Activated T-cell treated with anti-CD3 and anti-CD28 coated beads, Interleukin-2, amount 50 U/mL, for 48 hours (primary cell): ENCODE measurements at regions not wholly inside any gene's neighbourhood (a gene's known extent, or its start where the extent isn't known, plus 50 kb on each side); places are given as distances from the start of the nearest gene placed in this dataset.

Experiments used
- DNase-seq, 2 experiments: peaks; one replicate each; pipeline ENCODE4 v3.0.0-alpha.2; 2020

GRCh38 chr19:28971049-28971448 is 241.9 kb downstream of the UQCRFS1 start:
- DNase-seq = no peak

- no peak for DNase-seq
Measured at GRCh38 chr19:28968721-28969120, 244.2 kb downstream of the UQCRFS1 start.

GRCh38 chr19:28966737-28967399 is 246.1 kb downstream of the UQCRFS1 start:
- DNase-seq = no peak

GRCh38 chr19:28964500-28964899 is 248.5 kb downstream of the UQCRFS1 start:
- no peak for DNase-seq

GRCh38 chr19:28963486-28964250 is 249.3 kb downstream of the UQCRFS1 start:
- DNase-seq = no peak

GRCh38 chr19:28961772-28962500 is 251.0 kb downstream of the UQCRFS1 start:
- no peak for DNase-seq

- no peak for DNase-seq
Measured at GRCh38 chr19:28960986-28961705, 251.8 kb downstream of the UQCRFS1 start.

- no peak for DNase-seq
Measured at GRCh38 chr19:28960586-28960985, 252.4 kb downstream of the UQCRFS1 start.

GRCh38 chr19:28956961-28957360 is 256.0 kb downstream of the UQCRFS1 start:
- DNase-seq = no peak

GRCh38 chr19:28956421-28956820 is 256.5 kb downstream of the UQCRFS1 start:
- no peak for DNase-seq

- DNase-seq = no peak
Measured at GRCh38 chr19:28949535-28949934, 263.4 kb downstream of the UQCRFS1 start.

- no peak for DNase-seq
Measured at GRCh38 chr19:28949027-28949426, 263.9 kb downstream of the UQCRFS1 start.

GRCh38 chr19:28948566-28948965 is 264.4 kb downstream of the UQCRFS1 start:
- DNase-seq = no peak

GRCh38 chr19:28948026-28948425 is 264.9 kb downstream of the UQCRFS1 start:
- no peak for DNase-seq

GRCh38 chr19:28943651-28944050 is 269.3 kb downstream of the UQCRFS1 start:
- DNase-seq = no peak

- no peak for DNase-seq
Measured at GRCh38 chr19:28941833-28942232, 271.1 kb downstream of the UQCRFS1 start.

- DNase-seq = no peak
Measured at GRCh38 chr19:28940751-28941500, 272.0 kb downstream of the UQCRFS1 start.

- DNase-seq = no peak
Measured at GRCh38 chr19:28939236-28939635, 273.7 kb downstream of the UQCRFS1 start.

GRCh38 chr19:28936001-28936400 is 276.9 kb downstream of the UQCRFS1 start:
- no peak for DNase-seq

GRCh38 chr19:28934631-28935030 is 278.3 kb downstream of the UQCRFS1 start:
- no peak for DNase-seq

GRCh38 chr19:28933039-28933438 is 279.9 kb downstream of the UQCRFS1 start:
- DNase-seq = no peak

- no peak for DNase-seq
Measured at GRCh38 chr19:28932446-28932845, 280.5 kb downstream of the UQCRFS1 start.
